HG03280 (cell line): ENCODE measurements at regions not wholly inside any gene's neighbourhood (a gene's known extent, or its start where the extent isn't known, plus 50 kb on each side); places are given as distances from the start of the nearest gene placed in this dataset.

ENCODE experiments used
- ATAC-seq: cut with Tn5 transposase; IDR thresholded peaks from one replicate; pipeline ENCODE4 v1.9.1; 2021; ENCODE audit warnings: mild to moderate bottlenecking, moderate library complexity; ENCODE audit not compliant: unreplicated experiment

DNA sequence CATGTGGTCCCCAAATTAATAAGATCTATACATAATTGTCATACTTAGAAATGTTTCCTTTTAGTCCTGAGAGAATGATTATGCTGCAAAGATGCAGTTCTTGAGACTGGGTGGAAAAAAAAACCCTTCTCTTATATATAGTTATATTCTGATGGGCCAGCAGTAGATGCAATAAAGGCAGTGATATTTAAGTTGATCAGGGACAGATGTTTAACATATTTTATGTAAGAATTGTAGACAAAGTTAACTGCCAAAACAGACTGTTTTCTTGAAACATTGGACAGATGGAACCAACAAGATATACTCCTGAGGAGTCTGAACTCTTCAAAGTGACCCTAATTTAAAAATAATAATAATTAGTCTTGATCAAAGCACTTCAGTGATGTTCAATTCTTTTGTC lies 172.0 kb upstream of the LRIG1 start:
- ATAC-seq: no peak

DNA sequence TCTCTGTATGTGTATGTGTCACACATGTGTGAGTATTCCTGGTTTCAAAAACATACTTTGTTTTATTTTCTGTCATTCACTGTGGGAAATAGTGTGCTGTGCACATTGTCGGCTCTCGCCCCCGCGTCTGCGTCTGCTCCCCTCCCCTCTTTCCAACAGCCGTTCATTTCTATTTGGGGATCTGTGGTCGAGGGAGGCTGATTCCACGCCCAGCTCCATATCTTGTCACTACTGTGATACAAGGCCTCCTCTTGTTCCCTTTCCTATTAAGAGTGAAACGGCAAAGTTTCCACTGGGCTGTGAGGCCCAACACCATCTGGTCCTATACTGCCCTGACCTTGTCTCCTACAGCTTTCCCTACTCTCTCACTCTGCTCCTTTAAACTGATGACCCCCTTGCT lies 172.5 kb upstream of the LRIG1 start:
- no peak for ATAC-seq

DNA sequence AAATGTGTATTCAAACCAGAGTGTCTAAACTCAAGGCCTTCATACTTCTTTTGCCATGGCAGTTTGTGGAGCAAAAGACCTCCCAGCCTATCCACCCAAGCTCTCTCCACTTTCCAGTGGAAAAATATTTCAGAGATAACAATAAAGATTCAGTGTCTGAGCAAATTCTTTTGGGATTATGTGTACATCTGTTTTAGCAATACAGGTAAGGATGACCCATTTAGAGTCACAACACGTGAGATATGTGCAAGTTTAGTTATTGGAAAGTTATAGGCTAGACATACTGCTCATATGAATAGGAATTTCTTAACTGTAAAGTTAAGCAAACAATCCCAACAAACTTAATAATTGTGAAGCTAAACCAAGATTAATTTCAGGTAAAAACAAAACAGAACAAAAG lies 174.5 kb upstream of the LRIG1 start:
- ATAC-seq: no peak

DNA sequence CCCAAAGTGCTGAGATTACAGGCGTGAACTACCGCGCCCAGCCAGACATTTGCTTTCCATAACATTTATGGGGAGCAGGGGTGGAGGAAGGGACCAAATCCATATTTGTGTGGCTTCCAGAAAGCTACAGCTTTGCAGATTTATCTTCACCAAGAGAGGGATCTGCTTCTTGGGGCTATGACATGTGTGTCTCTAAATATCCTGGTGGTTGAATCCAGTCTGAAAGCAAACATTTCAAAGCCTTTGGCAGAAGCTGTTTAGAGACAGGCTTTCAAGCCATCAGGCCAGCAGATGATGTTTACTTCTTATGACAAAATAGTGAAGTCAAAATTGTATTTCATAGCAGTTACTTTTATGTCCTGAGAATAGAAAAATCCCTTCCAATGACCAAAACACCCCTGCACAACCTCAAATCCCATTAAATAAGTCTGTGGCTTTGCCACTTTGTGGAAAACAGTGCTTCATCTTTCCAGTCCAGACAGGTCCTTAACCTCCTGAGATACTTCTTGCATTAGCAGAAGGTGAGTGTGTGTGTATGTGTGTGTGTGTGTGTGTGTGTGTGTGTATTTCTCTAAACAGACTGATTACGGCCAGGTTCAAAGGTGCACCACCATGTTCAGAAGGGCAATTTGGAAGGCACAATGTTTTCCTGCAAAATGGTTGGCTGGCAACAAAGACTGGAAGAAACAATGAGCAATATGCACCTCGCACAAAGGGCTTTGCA lies 191.4 kb upstream of the LRIG1 start:
- no peak for ATAC-seq

DNA sequence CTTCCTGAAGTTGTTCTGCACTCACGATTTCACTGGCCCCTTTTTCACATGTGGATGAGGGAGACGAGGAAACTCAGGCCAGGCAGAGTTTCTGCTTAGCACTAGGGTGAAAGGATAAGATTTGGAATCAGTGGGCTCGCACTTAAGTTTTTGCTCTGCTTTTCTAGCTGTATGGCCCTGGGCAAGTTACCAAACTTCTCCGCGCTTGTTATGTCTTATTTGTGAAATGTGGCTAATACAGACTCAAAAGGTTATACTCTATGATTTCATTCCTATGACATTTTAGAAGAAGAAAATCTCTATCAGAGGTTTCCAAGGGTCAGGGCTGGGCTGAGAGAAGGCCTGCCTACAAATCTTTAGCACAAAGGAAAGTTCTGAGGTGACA lies 191.9 kb upstream of the LRIG1 start:
- no peak for ATAC-seq

DNA sequence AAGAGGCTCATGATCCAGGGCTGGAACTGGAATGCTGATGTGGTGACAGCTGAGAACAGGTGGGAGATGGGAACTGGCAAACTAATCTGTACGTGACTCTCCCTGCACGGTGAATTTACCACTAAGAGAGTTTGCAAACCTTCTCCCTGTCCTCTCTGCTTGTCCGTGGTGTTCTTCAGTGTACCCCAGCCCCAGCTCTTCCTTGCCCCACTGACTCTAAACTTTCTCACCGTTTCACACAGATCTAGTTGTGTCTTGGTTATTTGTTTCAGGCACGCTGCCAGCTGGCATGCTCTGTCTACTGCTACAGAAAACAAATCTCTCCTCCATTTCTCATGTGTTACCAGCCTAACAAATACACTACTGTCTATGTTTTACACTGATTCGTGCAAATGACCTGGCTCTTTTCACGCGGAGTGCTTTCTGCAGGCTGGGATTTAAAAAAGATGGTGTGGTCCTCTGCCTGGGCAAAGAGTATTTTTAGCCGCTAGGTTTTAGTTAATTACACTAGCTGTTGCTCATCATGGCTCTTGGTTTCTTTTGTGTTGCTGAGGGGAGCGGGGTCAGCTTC lies 192.7 kb upstream of the LRIG1 start:
- ATAC-seq: no peak

DNA sequence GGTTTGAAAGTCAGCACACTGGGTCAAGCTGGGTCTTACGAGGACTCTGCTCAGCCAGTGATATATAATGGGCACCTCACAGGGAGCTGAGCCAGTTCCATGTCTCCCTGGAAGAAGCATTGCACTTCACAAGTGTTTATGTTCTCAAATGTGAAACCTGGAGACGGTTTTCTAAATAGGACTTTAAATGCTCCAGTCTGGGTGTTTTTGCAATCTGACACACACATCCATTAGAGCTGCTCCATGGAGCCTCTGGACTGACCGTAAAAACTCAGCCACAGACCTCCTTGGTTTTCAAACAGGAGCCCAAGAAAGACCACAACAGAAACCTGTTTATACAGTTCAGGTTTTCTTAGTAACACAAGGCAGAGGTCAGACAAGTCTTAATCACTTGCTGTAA lies 201.3 kb upstream of the LRIG1 start:
- no peak for ATAC-seq

DNA sequence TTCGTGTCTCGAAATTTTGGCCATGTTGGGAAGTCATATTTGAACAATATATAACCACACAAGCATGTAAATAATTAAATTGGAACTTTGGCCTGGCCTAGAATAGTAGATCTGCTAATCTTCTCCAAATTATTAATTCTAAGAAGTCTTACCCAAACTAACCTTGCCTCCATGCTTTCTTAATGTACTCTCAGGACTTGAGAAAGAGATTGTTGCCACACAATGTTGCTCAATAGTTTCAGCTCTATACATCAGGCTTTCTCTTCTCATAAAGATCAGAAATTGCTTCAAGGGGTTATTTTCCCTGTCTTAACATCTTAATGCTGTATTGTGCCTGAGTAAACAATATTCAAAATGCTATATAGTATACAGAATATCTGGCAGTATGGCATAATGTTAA lies 202.7 kb upstream of the LRIG1 start:
- no peak for ATAC-seq

DNA sequence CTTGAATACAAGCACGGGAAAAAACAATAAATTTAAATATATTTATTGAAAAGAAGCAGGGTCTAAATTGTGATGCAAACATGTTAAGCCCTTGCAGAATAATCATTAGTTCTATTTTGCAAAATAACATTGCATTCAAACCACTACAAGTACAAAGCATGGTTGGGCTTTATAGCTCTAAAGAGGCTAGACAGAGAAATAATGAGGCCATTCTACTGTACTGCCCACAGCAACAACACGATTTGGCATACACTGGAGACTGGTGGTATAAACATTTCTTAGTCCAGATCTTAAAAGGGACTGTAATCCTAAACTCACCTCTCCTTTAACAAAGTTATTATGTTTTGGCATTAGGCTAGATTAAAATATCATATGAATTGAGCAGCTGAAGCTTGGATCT lies 204.3 kb upstream of the LRIG1 start:
- ATAC-seq: no peak

DNA sequence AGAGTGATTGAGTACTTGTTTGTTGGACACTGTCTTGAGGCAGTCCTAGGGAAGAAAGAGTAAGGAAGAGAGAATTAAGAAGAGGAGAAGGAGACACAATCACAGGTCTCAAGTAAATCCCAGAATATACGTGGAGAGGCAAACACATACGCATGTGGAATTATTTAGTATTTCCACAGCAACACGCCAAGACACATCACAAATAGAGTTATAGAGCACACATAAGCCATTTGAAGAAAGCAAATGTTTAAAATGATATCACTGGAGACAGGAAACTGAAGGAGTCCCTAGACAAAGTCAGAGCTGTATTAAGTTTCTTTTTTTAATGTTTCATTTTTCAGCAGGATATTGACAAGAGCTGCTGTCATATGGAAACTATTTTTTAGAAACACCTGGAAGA lies 206.1 kb upstream of the LRIG1 start:
- ATAC-seq: no peak

DNA sequence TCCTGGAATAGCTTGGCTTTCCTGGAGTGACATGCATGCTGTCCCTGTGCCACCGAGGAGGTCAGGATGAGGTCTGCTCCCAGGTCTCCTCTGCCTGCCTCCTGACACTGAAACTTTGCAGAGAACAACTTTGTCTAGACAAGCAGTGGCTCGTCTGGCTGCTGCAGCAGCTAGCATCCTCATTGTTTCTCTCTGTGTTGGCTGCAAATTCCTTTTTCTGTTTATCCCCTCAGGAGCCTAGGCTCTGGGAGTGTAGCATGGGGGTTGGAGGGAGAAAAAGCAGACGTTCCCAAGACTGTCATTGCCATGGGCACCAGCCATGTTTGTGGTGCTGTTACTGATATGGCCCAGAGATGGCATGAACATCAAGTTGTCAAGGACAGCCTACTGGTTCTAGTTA lies 208.7 kb upstream of the LRIG1 start:
- ATAC-seq: no peak

DNA sequence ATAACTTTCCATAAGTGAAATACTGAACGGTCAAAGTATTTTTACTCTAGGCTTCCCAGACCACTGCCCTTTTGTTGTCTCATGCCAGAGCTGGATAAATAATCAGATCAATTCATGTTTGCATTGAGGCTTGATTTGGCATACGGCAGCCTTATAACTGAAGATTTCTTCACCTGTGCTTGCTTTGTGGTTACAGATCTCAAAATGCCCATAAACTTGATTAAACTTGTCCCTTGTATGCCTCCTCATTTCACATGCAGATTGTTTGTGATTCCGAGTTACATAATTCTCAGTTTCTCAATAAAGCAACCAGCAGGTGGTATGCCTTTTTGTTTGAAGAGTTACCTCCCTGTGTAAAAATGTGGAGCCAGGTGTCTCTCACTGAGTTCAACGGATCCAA lies 211.4 kb upstream of the LRIG1 start:
- no peak for ATAC-seq

DNA sequence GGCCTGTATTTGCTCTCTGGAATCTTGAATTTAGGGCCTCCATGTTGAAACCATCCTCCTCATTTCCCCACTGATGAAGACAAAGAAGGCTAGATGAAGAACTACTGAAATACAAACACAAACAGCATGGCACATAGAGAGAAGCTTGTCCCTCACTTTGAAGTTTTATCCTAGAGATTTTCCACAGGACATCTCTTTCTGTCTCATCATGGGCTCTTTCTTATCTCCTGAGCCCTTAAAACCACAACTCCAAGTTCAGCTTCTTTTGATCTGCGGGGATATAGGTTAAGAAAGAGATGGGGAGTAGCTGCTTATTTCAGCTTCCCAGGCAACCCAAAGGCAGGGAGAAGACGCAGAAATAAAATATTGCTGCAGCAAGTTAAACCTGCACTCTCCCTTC lies 213.1 kb upstream of the LRIG1 start:
- ATAC-seq: no peak

DNA sequence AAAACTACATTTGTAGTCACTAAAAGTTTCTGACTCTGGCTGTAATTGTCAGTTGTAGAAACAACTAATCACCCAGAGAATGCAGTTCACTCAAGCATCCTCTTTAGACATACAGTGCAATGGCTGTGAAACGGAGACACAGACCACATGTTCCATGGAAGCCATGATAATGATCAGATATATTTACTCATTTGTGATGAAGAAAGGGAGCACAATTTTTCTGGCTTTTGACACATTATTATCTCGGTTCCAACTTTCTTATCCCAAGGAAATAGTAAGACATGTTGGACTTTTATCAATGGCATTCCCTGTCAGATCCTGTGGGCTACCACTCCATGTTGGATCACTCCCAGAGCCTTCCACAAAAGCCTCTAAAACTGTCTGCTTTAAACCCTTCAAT lies 215.0 kb upstream of the LRIG1 start:
- ATAC-seq: no peak

DNA sequence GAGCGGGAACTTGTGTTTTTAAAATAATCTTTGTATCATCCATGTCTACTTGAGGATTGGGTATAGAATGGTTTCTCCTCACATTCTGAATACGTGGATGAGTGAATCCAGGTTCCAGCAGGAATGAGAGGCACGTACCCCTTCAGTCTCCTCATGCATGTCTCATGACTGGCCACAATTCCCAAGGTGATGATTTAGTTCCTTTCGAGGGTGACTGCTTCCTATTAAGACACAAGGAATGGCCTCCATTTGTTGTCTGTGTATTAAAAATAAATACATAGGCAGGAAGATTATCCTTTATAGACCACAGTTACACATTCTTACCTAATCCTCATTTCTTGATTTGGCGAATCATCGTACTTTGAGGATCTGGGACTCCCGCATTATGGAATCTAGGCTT lies 217.0 kb upstream of the LRIG1 start:
- ATAC-seq: no peak

DNA sequence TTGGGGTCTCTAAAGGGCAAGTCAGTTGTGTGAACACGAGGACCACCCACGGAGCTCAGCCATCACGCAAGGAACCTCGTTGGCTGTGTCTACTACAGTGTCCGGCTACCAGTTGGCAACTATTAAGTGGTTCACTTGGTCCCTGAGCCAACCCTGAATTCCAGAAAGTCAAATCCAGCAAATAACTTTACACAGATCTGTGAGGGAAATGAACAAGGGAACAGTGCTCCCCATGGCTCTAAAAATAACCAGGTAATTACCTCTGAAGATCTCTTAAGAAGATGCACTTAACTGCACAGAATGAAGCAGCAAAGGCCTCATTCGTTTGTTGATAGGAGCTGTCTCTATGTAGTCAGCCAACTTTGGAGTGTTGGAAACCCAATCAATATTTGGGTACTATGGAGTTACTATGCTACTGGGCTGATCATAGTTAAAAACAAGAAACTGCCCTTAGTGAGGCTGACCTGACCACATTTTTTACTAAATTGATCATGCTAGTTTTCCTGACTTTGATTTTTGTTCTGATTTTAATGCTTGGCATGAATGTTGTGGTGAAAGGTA lies 219.1 kb upstream of the LRIG1 start:
- no peak for ATAC-seq

DNA sequence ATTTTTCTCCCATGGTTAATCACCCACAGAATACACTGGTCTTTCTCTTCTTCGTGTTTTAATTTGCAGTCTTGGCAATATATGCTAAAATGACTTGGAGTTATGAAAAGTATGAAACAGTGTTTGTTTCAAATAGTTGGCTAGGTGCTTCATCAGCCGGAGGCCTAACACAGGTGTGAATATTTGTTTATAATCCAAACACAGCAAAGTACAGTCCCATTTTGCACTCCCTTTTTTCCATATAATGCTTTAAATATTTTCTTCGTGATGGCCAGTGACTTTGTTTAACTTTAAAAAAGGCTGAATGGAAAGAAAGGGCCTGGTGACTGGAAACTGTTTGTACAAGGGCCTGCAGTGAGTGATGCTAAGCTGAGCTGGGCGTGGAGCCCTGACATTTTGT lies 219.7 kb upstream of the LRIG1 start:
- no peak for ATAC-seq

DNA sequence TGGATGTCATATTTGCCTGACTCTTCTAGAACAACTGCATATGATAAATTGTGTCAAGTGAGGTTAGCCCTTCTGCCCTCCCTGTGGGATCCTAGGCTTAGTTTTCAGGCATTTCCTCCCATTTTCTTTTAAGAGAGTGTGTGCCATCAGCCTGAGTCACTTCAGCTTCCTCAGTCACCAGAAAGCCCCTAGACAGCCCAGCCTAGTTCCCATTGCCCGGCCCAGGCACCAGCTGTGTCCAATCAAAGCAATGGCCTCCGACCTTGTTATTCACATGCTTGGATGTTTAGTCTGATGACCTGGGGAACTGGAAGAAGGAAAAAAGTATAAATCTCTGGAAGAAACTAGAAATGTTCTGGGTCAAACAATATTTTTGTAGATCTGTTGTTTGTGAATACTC lies 221.9 kb upstream of the LRIG1 start:
- ATAC-seq: no peak

DNA sequence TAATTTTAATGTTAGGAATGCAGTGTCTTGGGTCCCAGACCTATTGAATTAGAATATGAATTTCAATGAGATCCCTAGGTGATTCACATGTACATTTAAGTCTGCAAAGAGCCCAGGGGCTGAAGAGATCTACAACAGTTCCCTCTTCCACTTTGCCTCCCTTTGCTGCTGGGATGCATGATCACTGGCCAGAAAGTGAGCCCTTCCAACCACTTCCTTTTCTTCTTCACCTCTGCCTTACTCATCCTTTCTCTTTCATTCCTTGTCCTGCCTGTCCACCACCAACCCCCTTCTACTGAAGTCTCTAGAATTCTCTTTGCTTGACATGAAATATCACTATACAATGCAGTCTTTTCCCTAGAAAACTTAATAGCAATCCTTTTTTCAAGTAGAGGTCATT lies 222.4 kb upstream of the LRIG1 start:
- ATAC-seq: no peak

DNA sequence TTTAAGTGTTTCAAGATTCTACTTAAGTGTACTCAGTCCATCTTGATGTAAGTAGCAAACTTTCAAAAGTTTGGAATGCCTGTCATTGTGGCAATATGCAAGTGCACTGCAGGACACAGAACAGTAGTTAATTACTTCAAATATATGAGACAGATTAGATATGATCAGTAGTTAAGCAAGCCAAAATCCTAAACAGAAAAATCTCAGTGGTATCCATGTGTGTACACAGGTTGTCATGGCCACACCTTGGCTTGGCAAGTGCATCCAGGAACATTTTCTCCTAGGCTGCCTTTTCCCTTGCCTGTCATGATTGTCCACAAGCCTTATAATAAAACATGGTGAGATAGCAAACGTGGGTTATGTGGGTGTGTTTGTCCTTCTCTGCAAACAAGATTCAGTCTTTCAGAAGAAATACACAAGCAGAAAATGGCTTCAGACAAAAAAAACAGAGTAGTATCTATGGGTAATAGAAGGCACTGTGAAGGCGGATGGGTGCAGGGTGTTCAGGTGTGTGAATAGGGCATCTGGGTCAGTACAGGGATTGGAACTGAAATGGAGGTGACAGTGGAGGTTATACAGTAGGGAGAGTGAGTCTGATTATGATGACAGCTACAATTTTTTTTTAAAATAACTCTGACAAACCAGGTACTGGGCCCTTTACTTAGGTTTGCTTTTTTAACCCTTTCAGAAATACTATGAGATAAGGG lies 229.0 kb upstream of the LRIG1 start:
- no peak for ATAC-seq

DNA sequence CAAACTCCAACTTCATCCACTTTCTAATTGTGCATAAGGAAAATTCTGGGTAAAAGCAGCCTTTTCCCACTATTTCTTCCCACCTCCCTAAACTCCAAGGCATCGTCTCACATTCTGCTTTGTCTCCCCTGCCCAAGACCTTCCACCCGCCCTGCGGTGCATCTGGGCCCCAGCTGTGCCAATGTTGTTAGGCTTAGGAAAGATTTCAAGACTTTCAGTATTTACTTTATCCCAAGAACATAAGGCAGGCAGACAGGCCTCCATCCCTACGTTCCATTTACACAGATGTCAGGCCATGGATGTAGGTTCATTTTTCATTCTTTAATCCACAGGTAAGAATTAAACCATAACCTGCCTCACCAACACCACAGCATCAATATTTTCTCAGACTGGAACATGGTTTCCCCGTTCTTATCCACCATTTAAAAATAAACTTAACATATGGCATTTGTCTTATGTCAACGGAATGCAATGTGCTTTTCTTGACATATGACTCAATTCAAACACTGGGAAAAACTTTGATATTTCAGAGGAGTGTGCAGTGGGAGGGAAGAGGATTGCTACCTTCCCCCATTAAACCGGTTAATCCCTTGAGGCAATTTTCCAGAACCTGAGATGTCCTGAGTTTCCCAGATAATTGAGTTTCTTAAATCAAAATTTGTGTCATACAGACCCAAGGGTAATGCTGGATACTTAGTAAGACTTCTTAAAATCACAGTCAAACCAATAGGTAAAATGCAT lies 238.0 kb upstream of the LRIG1 start:
- no peak for ATAC-seq

DNA sequence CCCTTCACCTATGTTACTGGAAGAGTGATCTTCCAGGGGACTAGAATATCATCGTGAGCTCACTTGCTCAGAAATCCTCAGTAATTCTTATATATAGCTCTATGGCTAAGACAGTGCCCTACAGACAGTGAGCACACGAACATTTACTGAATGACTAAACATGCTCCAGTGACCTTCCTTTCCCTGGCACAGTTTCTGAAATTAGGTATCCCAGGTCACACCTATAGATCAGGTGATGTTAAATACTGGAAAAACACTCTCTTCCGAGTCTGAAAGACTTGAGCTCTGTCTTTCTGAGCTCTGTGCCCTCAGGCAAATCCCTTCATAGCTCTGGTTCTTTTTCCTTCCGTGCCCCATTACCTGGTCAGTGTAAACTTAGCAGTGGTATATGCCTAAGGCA lies 239.4 kb upstream of the LRIG1 start:
- ATAC-seq: no peak
